HEK293 (cell line): ENCODE measurements at regions not wholly inside any gene's neighbourhood (a gene's known extent, or its start where the extent isn't known, plus 50 kb on each side); places are given as distances from the start of the nearest gene placed in this dataset.

Source experiments
- CTCF ChIP-seq: fragments of 450-650 bp; formaldehyde crosslinking; IDR thresholded peaks from 2 replicates; pipeline ENCODE4 v1.5.1; 2016; ENCODE audit warnings: missing biosample characterization, missing genetic modification characterization
- TF ChIP-seq, protein P1 (sequence below): fragments of 450-650 bp; formaldehyde crosslinking; IDR thresholded peaks from 2 replicates; pipeline ENCODE4 v1.5.1; 2017; ENCODE audit warnings: missing biosample characterization, missing genetic modification characterization

DNA sequence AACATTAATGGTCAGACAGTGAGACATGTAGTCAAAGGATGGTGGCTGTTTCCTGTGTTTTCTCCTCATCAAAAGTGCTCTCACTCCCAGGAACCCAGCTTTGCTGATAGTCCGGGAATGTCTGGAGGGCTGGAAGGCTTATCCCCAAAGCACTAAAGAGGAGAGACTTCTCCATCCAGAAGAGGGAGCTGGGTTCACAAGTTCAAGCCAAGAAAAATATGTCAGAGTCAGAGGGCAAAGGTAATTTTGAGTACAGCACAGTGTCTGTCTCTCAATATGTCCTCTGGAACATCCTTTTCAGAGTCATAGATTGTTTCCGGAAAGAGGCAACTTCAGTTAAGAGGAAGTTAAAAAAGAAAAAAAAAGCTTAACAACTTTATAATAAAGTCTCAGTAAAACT is 281.5 kb upstream of the PHYHIPL start:
- TF ChIP-seq, protein P1, sequence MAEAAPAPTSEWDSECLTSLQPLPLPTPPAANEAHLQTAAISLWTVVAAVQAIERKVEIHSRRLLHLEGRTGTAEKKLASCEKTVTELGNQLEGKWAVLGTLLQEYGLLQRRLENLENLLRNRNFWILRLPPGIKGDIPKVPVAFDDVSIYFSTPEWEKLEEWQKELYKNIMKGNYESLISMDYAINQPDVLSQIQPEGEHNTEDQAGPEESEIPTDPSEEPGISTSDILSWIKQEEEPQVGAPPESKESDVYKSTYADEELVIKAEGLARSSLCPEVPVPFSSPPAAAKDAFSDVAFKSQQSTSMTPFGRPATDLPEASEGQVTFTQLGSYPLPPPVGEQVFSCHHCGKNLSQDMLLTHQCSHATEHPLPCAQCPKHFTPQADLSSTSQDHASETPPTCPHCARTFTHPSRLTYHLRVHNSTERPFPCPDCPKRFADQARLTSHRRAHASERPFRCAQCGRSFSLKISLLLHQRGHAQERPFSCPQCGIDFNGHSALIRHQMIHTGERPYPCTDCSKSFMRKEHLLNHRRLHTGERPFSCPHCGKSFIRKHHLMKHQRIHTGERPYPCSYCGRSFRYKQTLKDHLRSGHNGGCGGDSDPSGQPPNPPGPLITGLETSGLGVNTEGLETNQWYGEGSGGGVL (tag by site-specific recombination): no peak
- TF ChIP-seq CTCF (tag by site-specific recombination): no peak
